Dedifferentiated amniotic fluid mesenchymal stem cell (primary cell): ENCODE measurements at regions not wholly inside any gene's neighbourhood (a gene's known extent, or its start where the extent isn't known, plus 50 kb on each side); places are given as distances from the start of the nearest gene placed in this dataset.

Experiments used
- DNase-seq: peaks from one replicate; pipeline ENCODE4 v3.0.0-alpha.2; 2016; ENCODE audit errors: extremely low spot score

DNA sequence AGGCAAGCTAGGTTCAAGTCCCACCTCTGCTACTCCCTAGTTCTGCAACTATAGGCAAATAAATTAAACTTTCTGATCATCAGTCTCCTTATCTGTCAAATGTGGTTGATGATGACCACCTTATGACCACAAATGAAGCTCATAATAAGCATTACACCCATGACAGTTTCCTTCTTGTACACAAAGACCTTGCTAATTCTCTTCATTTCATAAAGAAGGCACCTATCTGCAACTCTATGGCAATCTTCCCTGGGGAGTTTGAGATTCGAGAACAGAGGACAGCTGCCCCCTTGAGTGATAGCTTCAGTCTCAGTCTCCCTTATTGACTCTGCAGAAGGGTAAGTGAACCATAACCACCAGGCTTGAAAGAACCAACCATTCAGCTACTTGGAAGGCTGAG lies 503.1 kb upstream of the DAB1 start:
- DNase-seq = no peak

GRCh38 chr1:57926025-57926552 lies 502.2 kb upstream of the DAB1 start:
- DNase-seq = no peak

- DNase-seq = no peak
Measured at GRCh38 chr1:57925226-57925625, 501.4 kb upstream of the DAB1 start.

DNA sequence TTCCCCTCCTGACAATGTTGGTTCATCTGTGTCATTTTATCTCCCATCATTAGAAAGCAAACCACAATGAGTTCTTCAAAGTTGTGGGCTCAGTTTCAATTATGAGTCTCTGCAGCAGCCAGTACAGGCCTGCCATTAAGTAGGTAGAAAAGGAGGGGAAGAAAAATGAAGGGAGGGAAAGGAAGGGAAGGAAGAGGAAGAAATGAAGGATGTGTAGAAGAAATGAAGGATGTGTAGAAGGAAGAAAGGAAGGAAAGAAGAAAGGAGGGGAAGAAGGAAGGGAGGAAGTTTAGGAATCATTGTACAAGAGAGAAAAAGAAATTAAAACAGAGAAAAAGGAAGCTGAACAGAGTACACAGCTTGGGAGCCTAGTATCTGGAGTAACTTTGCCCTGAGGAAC lies 498.3 kb upstream of the DAB1 start:
- no peak for DNase-seq

DNA sequence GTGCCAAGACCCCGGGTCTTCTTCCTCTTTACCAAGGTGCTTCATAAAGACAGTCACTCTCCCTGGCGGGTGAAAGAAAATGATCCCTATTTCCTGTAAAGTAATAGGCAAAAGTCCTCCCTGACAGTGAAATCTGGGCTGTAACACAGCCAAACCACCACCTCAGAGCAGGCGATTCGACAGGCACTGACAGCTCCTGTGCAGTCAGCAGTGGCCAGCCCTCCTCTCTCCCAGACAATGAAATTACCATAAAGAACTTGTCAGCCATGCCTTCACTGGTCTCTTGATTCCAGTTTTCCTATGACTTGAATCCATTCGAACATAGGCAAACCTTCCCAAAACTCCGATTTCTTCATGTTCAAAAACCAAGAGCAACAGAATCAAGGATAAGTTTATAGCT lies 492.2 kb upstream of the DAB1 start:
- no peak for DNase-seq

- no peak for DNase-seq
Measured at GRCh38 chr1:57911427-57911826, 487.6 kb upstream of the DAB1 start.

- DNase-seq = no peak
Measured at GRCh38 chr1:57910782-57911181, 486.9 kb upstream of the DAB1 start.

DNA sequence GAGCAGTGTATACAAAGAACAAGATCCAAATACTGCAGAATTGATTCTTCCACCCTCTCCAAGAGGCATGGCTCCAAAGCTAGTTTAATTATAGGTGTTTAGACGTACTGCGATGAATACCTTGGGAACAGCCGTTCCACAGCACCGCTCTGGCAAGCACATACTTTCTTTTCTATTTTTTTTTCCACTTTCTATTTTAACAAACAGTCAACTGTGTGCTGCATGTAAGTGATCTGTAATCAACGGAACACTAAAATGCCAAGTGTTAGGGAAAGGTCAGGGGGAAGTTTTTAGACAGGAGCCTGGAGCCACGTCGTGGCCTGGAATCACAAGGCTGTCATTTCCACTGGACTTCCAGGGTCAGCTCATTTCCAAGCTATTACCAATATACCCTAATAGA lies 486.4 kb upstream of the DAB1 start:
- no peak for DNase-seq

GRCh38 chr1:57908147-57908890 lies 484.5 kb upstream of the DAB1 start:
- no peak for DNase-seq

- no peak for DNase-seq
Measured at GRCh38 chr1:57901208-57901919, 477.5 kb upstream of the DAB1 start.

GRCh38 chr1:57898531-57898930 lies 474.7 kb upstream of the DAB1 start:
- no peak for DNase-seq

DNA sequence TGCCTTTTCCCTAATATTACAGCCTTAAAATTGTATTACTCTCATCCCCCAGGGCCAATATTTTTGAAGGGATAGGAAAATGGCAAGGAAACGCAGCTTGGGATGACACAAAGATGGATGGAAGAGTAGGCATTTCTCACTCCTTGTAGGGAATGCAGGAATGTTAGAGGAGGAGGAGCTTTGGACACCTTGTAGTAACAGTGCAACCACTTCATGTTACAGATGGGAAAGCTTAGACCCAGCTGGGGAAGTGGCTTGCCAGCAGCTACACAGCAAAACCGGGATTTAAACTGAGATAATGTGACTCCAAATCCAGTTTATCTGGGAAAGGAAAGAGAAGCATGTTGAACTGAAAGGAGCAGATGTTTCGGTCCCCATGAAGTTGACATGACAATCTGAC lies 473.7 kb upstream of the DAB1 start:
- DNase-seq = no peak

DNA sequence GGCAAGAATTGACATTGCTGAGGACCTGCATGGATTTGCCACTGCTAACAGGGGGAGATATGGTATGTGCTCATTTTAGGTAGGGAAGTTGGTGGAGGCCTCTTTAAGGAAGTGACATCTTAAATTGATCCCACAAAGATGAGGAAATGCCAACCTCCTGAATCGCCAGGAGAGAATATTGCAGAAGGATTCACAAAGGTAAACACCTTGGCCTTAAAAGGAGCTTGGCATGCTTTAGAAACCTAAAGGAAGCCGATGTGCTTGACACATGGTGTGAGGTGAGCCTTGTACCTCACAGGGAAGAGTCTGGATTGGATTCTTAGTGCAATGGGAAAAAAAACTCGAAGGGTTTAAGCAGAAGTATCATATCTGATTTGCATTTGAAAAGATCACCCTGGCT lies 470.5 kb upstream of the DAB1 start:
- no peak for DNase-seq

DNA sequence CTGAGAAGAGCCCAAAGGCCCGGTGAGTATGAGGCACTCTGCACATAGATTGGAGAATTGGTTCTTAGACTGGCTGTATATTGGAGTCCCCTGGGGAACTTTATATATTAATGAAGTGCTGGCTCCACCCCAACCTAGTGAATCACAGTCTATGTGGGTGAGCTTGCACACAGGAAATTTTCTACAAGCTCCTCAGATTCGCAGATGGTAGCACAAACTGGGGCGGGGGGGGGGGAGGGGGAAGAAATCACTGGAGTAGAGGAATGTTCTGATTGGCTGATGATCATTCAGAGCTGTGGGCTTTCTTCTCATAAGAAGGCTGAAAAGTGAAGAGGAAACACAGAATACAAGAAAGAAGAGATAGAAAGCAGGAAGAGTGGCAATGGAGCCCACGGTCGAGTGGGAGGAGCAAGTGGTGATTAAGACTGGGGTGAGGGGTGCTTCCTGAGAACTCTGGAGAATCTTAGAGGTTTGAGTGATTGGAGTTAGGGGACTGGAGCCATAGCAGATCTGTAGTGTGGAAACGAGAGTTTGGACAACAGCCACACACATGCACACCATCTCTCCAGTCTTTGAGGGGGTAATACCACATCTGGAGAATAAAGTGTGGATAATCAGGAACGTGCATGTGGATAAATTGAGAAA lies 465.9 kb upstream of the DAB1 start:
- no peak for DNase-seq

DNA sequence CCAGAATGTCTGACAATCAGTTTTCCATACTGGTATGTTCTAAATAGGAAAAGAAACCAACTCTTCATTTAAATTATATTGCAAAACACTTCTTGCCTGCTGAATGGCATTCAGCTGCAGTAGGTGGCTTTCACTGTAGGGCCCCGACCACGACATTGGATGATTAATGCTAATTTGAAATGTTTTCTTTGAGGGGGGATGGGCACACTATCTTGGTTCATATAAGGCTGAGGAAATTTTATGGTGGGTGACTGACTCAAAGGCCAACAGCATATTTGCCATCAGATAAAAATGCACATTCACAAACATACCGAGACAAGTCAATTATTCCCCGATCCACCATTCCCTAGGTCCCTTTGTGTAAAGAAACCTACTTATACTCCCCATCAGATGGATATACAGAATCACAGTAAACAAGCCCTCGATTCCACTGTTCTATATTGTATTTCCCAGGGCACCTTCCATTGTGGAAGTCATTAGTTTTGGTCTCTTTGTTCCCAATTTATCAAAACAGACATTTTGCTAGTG lies 464.2 kb upstream of the DAB1 start:
- DNase-seq = no peak

DNA sequence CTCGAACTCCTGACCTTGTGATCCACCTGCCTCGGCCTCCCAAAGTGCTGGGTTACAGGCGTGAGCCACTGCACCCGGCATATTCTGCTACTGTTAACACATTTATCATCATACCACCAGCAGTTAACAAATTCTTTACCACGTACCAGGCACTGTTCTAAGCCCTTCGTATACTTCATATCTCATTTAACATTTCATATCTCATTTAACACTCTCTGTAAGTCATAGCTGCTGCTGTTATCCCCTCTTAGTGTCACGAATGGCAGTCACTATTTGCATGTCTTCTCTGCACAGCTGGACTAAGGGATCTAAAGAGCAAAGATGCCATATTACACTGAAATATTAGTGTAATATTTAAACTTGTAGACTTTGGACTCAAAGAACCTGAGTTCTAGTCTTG lies 462.5 kb upstream of the DAB1 start:
- no peak for DNase-seq

- DNase-seq = no peak
Measured at GRCh38 chr1:57883642-57883995, 459.8 kb upstream of the DAB1 start.

GRCh38 chr1:57882934-57883641 lies 459.2 kb upstream of the DAB1 start:
- DNase-seq = no peak

- no peak for DNase-seq
Measured at GRCh38 chr1:57882072-57882471, 458.2 kb upstream of the DAB1 start.

GRCh38 chr1:57881639-57882038 lies 457.8 kb upstream of the DAB1 start:
- DNase-seq = no peak

DNA sequence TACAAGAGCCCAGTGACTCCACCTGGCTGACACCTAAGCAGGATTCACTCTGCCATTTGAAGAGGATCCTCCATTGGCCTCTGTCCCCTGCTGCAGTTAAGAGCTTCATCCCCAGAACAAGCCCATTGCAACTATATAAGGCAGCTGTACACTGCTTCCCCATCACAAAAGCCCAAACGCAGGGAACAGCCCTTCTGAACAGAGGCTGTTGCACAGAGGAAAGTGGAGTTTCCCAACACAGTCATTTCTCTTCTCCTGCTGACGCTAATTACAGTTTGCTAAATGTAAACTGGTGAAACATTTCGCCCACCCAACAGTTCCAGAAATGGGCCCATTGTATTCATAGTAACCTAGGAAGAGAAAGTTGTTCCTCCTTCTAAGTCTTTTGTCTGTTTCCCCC lies 455.8 kb upstream of the DAB1 start:
- no peak for DNase-seq

DNA sequence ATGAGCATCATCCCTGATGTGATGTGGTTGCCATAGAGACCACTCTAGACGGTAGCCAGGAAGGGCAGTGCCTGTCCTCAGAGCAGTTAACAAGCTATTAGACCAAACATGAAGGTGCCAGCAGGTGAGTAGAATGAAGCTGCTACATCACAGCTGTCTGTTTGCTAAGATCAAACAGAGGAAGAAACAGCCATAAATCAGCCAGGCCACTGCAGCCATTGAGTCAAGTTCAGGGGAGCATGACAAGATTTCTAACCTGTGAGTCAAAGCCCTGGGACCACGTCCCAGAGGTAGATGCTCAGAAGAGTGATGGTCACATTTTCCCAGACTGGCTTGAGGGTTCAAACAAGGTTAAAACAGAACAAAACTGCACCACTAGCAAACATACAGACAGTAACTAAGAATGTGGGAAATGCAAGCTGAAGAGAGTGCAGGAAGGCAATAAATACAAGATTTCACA lies 450.6 kb upstream of the DAB1 start:
- no peak for DNase-seq
